ENCODE measurements at regions not wholly inside any gene's neighbourhood (a gene's known extent, or its start where the extent isn't known, plus 50 kb on each side); places are given as distances from the start of the nearest gene placed in this dataset.

DNA sequence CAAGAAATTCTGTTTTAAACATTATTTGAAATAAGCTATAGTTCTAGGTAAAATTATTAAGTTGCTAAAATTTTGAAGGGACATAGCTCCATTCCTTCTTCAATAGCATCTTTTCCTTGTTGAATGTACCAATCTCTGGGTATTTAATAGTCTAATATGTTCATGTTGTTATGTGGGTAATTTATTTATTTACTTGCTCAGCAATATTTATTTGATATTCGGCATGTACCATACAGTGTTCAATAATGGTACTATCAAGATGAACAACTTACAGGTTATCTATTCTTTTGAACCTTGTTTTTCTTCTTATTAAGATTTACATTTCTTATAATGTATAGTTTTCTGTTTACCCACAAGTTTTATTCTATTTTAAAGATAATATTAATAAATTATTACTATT, 1616.8 kb upstream of the PIK3C3 start:
- ATAC-seq: no peak
- Histone ChIP-seq H2AFZ (ENCODE audit: control insufficient read depth, low read depth, low read length) (no peak overlapping the region), H3K79me2 (ENCODE audit: control insufficient read depth, insufficient read depth, low read length) (no peaks in the 10 kb centered on the region), H3K9me3 (replicated peaks; ENCODE audit: control insufficient read depth, insufficient read depth, low read length) (no peaks in the 10 kb centered on the region), H3K27ac (ENCODE audit: control insufficient read depth, insufficient read depth) (no peak overlapping the region), H3K4me3 (no peak overlapping the region), H3K9ac (ENCODE audit: control insufficient read depth, insufficient read depth, low read length) (no peak overlapping the region), H4K20me1 (ENCODE audit: control insufficient read depth, insufficient read depth) (no peaks in the 10 kb centered on the region), H3K36me3 (ENCODE audit: control insufficient read depth in 2 of 2, insufficient read depth in 2 of 2, low read length in 1 of 2) (no peaks in the 10 kb centered on the region), H3K4me2 (ENCODE audit: control insufficient read depth, insufficient read depth) (no peak overlapping the region), H3K27me3 (replicated peaks in 1 of 2; ENCODE audit: control insufficient read depth in 2 of 2, insufficient read depth in 2 of 2, low read length in 1 of 2) (no peaks in the 10 kb centered on the region), H3K4me1 (ENCODE audit: control insufficient read depth, insufficient read depth, low read length) (no peaks in the 10 kb centered on the region)
- RAD21 ChIA-PET (ENCODE audit: unreplicated experiment): no interaction called here
- no TSS peak for BruUV-seq (replicated peaks)
- CTCF ChIA-PET: no interaction called here
- 40% methylated on average over 1 of the region's 1 CpG for WGBS (ENCODE audit: insufficient coverage, insufficient replicate concordance, low lambda C conversion rate, missing lambda C conversion rate)
- in situ Hi-C loops (cut with MboI): no loop called here
- DNase-seq (ENCODE audit: low read depth, low spot score): no peak
- no peak for TF ChIP-seq SREBF1 (IDR thresholded peaks at IDR 0.05; ENCODE audit: low read length)
- no peak for FAIRE-seq
- SMC1A ChIA-PET (ENCODE audit: uncharacterized antibody, unreplicated experiment): no interaction called here
- POLR2A ChIA-PET: no interaction called here
- intact Hi-C loops (cut with micrococcal nuclease; ENCODE audit: unreplicated experiment): no loop called here

DNA sequence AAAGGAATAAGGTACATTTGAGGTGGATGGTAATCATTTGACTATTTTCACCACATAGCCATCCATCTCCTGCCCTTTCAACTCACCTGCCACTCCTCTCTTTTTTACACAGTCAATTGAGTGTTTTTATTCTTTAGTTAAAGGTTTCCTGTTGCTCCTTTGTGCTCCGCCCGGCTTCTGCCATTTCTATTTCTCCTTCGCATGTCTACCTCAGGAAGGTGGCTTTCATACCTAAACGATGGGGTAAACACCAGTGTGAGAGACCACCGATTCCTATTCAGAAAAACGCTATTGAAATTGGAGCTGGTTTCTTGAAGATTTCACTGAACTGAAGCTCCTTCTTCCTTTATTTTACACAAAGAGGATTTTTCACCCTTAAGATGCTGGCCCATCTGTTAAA, 1628.0 kb upstream of the PIK3C3 start:
- no peak overlapping the region for H3K4me2 ChIP-seq (ENCODE audit: control insufficient read depth, insufficient read depth)
- no peak overlapping the region for H3K4me3 ChIP-seq
- DNase-seq (ENCODE audit: low read depth, low spot score) (no peak), FAIRE-seq (no peak), ATAC-seq (no peak)
- SMC1A ChIA-PET (ENCODE audit: uncharacterized antibody, unreplicated experiment): no interaction called here
- H3K9me3 ChIP-seq (replicated peaks; ENCODE audit: control insufficient read depth, insufficient read depth, low read length): no peaks in the 10 kb centered on the region
- TF ChIP-seq ZNF207 (IDR thresholded peaks at IDR 0.05; ENCODE audit: borderline replicate concordance) (no peak), TAF1 (IDR thresholded peaks at IDR 0.05; ENCODE audit: borderline replicate concordance, low read depth, low read length) (no peak), PAX8 (IDR thresholded peaks at IDR 0.05) (no peak), CHD1 (IDR thresholded peaks at IDR 0.05; ENCODE audit: low read depth, low read length) (no peak), POLR2AphosphoS5 (IDR thresholded peaks at IDR 0.05; ENCODE audit: low read length) (no peak), TCF12 (IDR thresholded peaks at IDR 0.05; ENCODE audit: low read depth, low read length) (no peak), ETV6 (conservative IDR thresholded peaks at IDR 0.05 in 1 of 2, IDR thresholded peaks at IDR 0.05 in 1 of 2; ENCODE audit: borderline replicate concordance in 1 of 2, low read depth in 1 of 2) (no peak), ZZZ3 (IDR thresholded peaks at IDR 0.05; ENCODE audit: control insufficient read depth, insufficient read length, low read depth) (no peak), KDM1A (IDR thresholded peaks at IDR 0.05; ENCODE audit: borderline replicate concordance) (no peak), KAT2A (conservative IDR thresholded peaks at IDR 0.05; ENCODE audit: control insufficient read depth, low read depth, low read length) (no peak), RAD21 (IDR thresholded peaks at IDR 0.05; ENCODE audit: insufficient read depth, low read depth, low read length) (no peak)
- TF ChIP-seq, protein P1, sequence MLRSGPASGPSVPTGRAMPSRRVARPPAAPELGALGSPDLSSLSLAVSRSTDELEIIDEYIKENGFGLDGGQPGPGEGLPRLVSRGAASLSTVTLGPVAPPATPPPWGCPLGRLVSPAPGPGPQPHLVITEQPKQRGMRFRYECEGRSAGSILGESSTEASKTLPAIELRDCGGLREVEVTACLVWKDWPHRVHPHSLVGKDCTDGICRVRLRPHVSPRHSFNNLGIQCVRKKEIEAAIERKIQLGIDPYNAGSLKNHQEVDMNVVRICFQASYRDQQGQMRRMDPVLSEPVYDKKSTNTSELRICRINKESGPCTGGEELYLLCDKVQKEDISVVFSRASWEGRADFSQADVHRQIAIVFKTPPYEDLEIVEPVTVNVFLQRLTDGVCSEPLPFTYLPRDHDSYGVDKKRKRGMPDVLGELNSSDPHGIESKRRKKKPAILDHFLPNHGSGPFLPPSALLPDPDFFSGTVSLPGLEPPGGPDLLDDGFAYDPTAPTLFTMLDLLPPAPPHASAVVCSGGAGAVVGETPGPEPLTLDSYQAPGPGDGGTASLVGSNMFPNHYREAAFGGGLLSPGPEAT (IDR thresholded peaks at IDR 0.05; ENCODE audit: low read depth): no peak
- TF ChIP-seq, protein P2, sequence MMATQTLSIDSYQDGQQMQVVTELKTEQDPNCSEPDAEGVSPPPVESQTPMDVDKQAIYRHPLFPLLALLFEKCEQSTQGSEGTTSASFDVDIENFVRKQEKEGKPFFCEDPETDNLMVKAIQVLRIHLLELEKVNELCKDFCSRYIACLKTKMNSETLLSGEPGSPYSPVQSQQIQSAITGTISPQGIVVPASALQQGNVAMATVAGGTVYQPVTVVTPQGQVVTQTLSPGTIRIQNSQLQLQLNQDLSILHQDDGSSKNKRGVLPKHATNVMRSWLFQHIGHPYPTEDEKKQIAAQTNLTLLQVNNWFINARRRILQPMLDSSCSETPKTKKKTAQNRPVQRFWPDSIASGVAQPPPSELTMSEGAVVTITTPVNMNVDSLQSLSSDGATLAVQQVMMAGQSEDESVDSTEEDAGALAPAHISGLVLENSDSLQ (IDR thresholded peaks at IDR 0.05): no peak
- TF ChIP-seq, protein P3, sequence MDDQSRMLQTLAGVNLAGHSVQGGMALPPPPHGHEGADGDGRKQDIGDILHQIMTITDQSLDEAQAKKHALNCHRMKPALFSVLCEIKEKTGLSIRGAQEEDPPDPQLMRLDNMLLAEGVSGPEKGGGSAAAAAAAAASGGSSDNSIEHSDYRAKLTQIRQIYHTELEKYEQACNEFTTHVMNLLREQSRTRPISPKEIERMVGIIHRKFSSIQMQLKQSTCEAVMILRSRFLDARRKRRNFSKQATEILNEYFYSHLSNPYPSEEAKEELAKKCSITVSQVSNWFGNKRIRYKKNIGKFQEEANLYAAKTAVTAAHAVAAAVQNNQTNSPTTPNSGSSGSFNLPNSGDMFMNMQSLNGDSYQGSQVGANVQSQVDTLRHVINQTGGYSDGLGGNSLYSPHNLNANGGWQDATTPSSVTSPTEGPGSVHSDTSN (IDR thresholded peaks at IDR 0.05; ENCODE audit: insufficient replicate concordance, low read depth, low read length): no peak
- intact Hi-C loops (cut with micrococcal nuclease; ENCODE audit: unreplicated experiment) (no loop called here), in situ Hi-C loops (cut with MboI) (no loop called here)
- H3K27me3 ChIP-seq (replicated peaks in 1 of 2; ENCODE audit: control insufficient read depth in 2 of 2, insufficient read depth in 2 of 2, low read length in 1 of 2): no peaks in the 10 kb centered on the region
- no peak overlapping the region for H3K9ac ChIP-seq (ENCODE audit: control insufficient read depth, insufficient read depth, low read length)
- no peak overlapping the region for H2AFZ ChIP-seq (ENCODE audit: control insufficient read depth, low read depth, low read length)
- POLR2A ChIA-PET: no interaction called here
- H3K4me1 ChIP-seq (ENCODE audit: control insufficient read depth, insufficient read depth, low read length): no peaks in the 10 kb centered on the region
- H3K27ac ChIP-seq (ENCODE audit: control insufficient read depth, insufficient read depth): no peak overlapping the region
- no peaks in the 10 kb centered on the region for H3K36me3 ChIP-seq (ENCODE audit: control insufficient read depth in 2 of 2, insufficient read depth in 2 of 2, low read length in 1 of 2)
- H4K20me1 ChIP-seq (ENCODE audit: control insufficient read depth, insufficient read depth): no peaks in the 10 kb centered on the region
- 43% methylated on average over 6 of the region's 6 CpGs for WGBS (ENCODE audit: insufficient coverage, insufficient replicate concordance, low lambda C conversion rate, missing lambda C conversion rate)
- RAD21 ChIA-PET (ENCODE audit: unreplicated experiment): no interaction called here
- BruUV-seq (replicated peaks): no TSS peak
- CTCF ChIA-PET: no interaction called here
- H3K79me2 ChIP-seq (ENCODE audit: control insufficient read depth, insufficient read depth, low read length): no peaks in the 10 kb centered on the region

All from GM12878 (cell line).